OCI-LY1 (cell line): ENCODE measurements at regions not wholly inside any gene's neighbourhood (a gene's known extent, or its start where the extent isn't known, plus 50 kb on each side); places are given as distances from the start of the nearest gene placed in this dataset.

Experiments used
- H2AFZ ChIP-seq: fragments of 200-600 bp; sonication (generic), shearing (Covaris generic); 2 replicates; pipeline ENCODE4 v1.6.0; 2014; ENCODE audit warnings: antibody characterized with exemption, mild to moderate bottlenecking, low read length
- H3F3A ChIP-seq: fragments of 200-600 bp; sonication (generic), shearing (Covaris generic); 2 replicates; pipeline ENCODE4 v1.6.0; 2014; ENCODE audit warnings: mild to moderate bottlenecking, antibody characterized with exemption, low read length, moderate library complexity; ENCODE audit not compliant: insufficient read depth
- H3K27ac ChIP-seq: fragments of 200-600 bp; sonication (generic); 2 replicates; pipeline ENCODE4 v1.5.1; 2014; ENCODE audit warnings: low read length, mixed run types, mild to moderate bottlenecking, low read depth; ENCODE audit not compliant: poor library complexity, severe bottlenecking
- H3K27me3 ChIP-seq: fragments of 200-600 bp; sonication (generic); 2 replicates; pipeline ENCODE4 v1.6.0; 2014; ENCODE audit warnings: antibody characterized with exemption, mild to moderate bottlenecking, low read length, moderate library complexity; ENCODE audit not compliant: insufficient read depth
- H3K36me3 ChIP-seq: fragments of 200-600 bp; sonication (generic); 2 replicates; pipeline ENCODE4 v1.6.1; 2014; ENCODE audit warnings: mild to moderate bottlenecking, antibody characterized with exemption, low read length, moderate library complexity, mixed read lengths; ENCODE audit not compliant: insufficient read depth
- H3K4me1 ChIP-seq: fragments of 200-600 bp; sonication (generic); 2 replicates; pipeline ENCODE4 v1.5.1; 2014; ENCODE audit warnings: mild to moderate bottlenecking, low read length, moderate library complexity; ENCODE audit not compliant: insufficient read depth, severe bottlenecking
- H3K4me2 ChIP-seq: fragments of 200-600 bp; sonication (generic), shearing (Covaris generic); 2 replicates; pipeline ENCODE4 v1.6.1; 2014; ENCODE audit warnings: low read length
- H3K4me3 ChIP-seq: fragments of 200-600 bp; sonication (generic); 2 replicates; pipeline ENCODE4 v1.5.1; 2014; ENCODE audit warnings: low read length, low read depth, mild to moderate bottlenecking, mixed read lengths; ENCODE audit not compliant: poor library complexity, severe bottlenecking
- H3K79me2 ChIP-seq: fragments of 200-600 bp; shearing (Covaris generic); 2 replicates; pipeline ENCODE4 v1.6.1; 2016; ENCODE audit warnings: mixed run types, low read length, mixed read lengths; ENCODE audit not compliant: insufficient read depth
- H3K9ac ChIP-seq: fragments of 200-600 bp; sonication (generic), shearing (Covaris generic); 2 replicates; pipeline ENCODE4 v1.6.1; 2014; ENCODE audit warnings: mild to moderate bottlenecking, low read length, mixed read lengths
- H3K9me2 ChIP-seq: fragments of 200-600 bp; sonication (generic), shearing (Covaris generic); 2 replicates; pipeline ENCODE4 v1.6.1; 2014; ENCODE audit warnings: low read depth, mild to moderate bottlenecking, low read length, mixed read lengths
- H3K9me3 ChIP-seq: fragments of 200-600 bp; shearing (Covaris generic); 2 replicates; pipeline ENCODE4 v1.6.1; 2014; ENCODE audit warnings: low read length, mixed read lengths
- H4K20me1 ChIP-seq: fragments of 200-600 bp; sonication (generic), shearing (Covaris generic); 2 replicates; pipeline ENCODE4 v1.6.0; 2016; ENCODE audit warnings: mild to moderate bottlenecking, low read length; ENCODE audit not compliant: insufficient read depth
- EZH2 ChIP-seq: fragments of 200-600 bp; sonication (generic), shearing (Covaris generic); IDR thresholded peaks from 2 replicates; pipeline ENCODE4 v1.8.0; 2017; ENCODE audit warnings: borderline replicate concordance, mixed run types, mild to moderate bottlenecking, antibody characterized with exemption, low read length, moderate library complexity, mixed read lengths
- TF ChIP-seq, protein P1 (sequence below): fragments of 200-600 bp; sonication (generic), shearing (Covaris generic); IDR thresholded peaks from 2 replicates; pipeline ENCODE4 v1.5.1; 2017; ENCODE audit warnings: mild to moderate bottlenecking, antibody characterized with exemption, low read length, moderate library complexity, mixed read lengths

DNA sequence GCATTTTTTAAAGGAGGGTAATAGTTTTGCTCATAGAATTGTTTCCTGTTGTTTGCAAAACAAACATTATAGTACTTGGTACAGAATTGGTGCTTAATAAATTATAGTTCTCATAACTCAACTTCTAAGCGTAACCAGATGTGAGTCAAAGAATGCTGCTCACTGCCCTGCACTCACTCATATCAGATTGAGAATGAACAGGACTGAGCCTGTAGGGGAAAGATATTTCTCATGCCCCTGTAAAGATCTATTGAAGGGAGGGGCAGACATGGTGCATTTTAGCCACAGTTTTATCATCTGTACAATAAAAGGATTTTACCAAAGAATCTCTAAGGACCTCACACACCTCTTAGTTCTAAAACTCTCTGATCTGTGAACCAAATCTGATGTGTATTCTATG lies 358.5 kb downstream of the SEC16B start:
- Histone ChIP-seq H2AFZ (no peak overlapping the region), H3K36me3 (no peaks in the 10 kb centered on the region), H3K4me1 (no peaks in the 10 kb centered on the region), H3K27ac (no peak overlapping the region), H3K4me2 (no peak overlapping the region), H3K79me2 (no peaks in the 10 kb centered on the region), H3K4me3 (no peak overlapping the region), H3K9ac (no peak overlapping the region), H3K9me2 (no peaks in the 10 kb centered on the region), H3K27me3 (no peaks in the 10 kb centered on the region), H4K20me1 (no peaks in the 10 kb centered on the region), H3F3A (no peaks in the 10 kb centered on the region), H3K9me3 (no peaks in the 10 kb centered on the region)
- TF ChIP-seq EZH2: no peak
- TF ChIP-seq, protein P1, sequence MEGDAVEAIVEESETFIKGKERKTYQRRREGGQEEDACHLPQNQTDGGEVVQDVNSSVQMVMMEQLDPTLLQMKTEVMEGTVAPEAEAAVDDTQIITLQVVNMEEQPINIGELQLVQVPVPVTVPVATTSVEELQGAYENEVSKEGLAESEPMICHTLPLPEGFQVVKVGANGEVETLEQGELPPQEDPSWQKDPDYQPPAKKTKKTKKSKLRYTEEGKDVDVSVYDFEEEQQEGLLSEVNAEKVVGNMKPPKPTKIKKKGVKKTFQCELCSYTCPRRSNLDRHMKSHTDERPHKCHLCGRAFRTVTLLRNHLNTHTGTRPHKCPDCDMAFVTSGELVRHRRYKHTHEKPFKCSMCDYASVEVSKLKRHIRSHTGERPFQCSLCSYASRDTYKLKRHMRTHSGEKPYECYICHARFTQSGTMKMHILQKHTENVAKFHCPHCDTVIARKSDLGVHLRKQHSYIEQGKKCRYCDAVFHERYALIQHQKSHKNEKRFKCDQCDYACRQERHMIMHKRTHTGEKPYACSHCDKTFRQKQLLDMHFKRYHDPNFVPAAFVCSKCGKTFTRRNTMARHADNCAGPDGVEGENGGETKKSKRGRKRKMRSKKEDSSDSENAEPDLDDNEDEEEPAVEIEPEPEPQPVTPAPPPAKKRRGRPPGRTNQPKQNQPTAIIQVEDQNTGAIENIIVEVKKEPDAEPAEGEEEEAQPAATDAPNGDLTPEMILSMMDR: no peak

DNA sequence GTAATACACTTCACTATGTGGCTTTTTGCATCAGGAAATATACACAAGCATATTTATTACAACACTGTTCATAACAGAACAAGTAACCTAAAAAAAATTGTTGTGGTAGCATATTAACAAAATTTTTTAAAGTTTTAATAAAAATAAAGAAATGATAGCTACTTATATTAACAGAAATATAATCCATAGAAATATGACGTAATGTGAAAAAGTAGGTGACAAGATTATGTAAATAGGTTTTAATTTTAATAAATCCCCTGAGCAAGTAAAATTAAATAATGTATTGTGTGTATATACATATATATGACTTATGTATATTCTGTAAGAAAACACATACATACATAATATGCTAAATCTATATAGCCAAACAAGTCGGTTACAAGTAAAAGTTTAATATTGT lies 359.9 kb downstream of the SEC16B start:
- H3K9me3 ChIP-seq: no peaks in the 10 kb centered on the region
- no peaks in the 10 kb centered on the region for H4K20me1 ChIP-seq
- no peak overlapping the region for H3K4me2 ChIP-seq
- H3K36me3 ChIP-seq: no peaks in the 10 kb centered on the region
- no peak overlapping the region for H2AFZ ChIP-seq
- no peaks in the 10 kb centered on the region for H3K79me2 ChIP-seq
- H3K9me2 ChIP-seq: no peaks in the 10 kb centered on the region
- H3K4me1 ChIP-seq: no peaks in the 10 kb centered on the region
- H3F3A ChIP-seq: no peaks in the 10 kb centered on the region
- no peak overlapping the region for H3K4me3 ChIP-seq
- H3K9ac ChIP-seq: no peak overlapping the region
- no peak overlapping the region for H3K27ac ChIP-seq
- TF ChIP-seq EZH2: no peak
- TF ChIP-seq, protein P1: no peak
- H3K27me3 ChIP-seq: no peaks in the 10 kb centered on the region

DNA sequence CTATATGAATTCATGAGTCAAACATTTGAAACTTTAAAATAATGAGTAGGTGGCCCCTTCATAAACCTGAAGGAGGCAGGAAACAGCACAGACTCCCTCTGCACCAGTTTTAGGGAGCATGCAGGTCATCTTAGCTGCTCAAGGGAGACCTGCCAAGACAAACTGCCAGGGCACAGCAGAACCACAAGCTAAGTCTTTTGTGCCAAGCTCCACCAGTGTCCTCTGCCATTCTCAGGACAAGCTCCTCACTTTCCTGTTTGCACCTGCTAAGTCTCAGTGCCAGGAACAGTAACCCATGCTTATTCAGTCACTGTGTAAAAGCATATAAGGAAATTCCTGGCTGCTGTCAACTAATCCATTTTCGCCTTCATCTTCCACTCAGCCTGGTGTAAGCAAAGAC lies 368.9 kb downstream of the SEC16B start:
- Histone ChIP-seq H3K9ac (no peak overlapping the region), H3F3A (no peaks in the 10 kb centered on the region), H3K27me3 (no peaks in the 10 kb centered on the region), H3K4me3 (no peak overlapping the region), H3K9me2 (no peaks in the 10 kb centered on the region), H3K4me2 (no peak overlapping the region), H3K79me2 (no peaks in the 10 kb centered on the region), H4K20me1 (no peaks in the 10 kb centered on the region), H3K27ac (no peak overlapping the region), H3K4me1 (no peaks in the 10 kb centered on the region), H2AFZ (no peak overlapping the region), H3K36me3 (no peaks in the 10 kb centered on the region), H3K9me3 (no peaks in the 10 kb centered on the region)
- TF ChIP-seq EZH2: no peak
- TF ChIP-seq, protein P1: no peak
